GM12878 (cell line): ENCODE measurements at regions not wholly inside any gene's neighbourhood (a gene's known extent, or its start where the extent isn't known, plus 50 kb on each side); places are given as distances from the start of the nearest gene placed in this dataset.

Source experiments
- ATAC-seq: fragments of 200-7000 bp; cut with Tn5 transposase; 3 replicates; pipeline ENCODE4 v1.9.1; 2020; ENCODE audit warnings: mild to moderate bottlenecking, moderate library complexity
- BruUV-seq: library from RNA; stranded (reverse); fragments of 400-500 nt; replicated peaks from 2 replicates; lab custom pipeline; 2021; lab: Mats Ljungman, UMichigan
- CTCF ChIA-PET: fragments of 300-600 bp; sonication (Branson Sonifier 250); formaldehyde crosslinking; extraction: SDS; loops from one replicate; lab custom pipeline; 2021; ENCODE audit warnings: inconsistent platforms; lab: Yijun Ruan, JAX
- POLR2A ChIA-PET: fragments of 350-600 bp; formaldehyde crosslinking; extraction: SDS; loops from one replicate; lab custom pipeline; 2021; ENCODE audit warnings: inconsistent platforms; lab: Charles Lee
- RAD21 ChIA-PET: fragments of 300-600 bp; sonication (Branson Sonifier 250); formaldehyde crosslinking; loops from one replicate; lab custom pipeline; 2023; ENCODE audit warnings: antibody characterized with exemption; ENCODE audit not compliant: unreplicated experiment; lab: Charles Lee
- SMC1A ChIA-PET: fragments of 300-600 bp; sonication (Branson Sonifier 250); formaldehyde crosslinking; loops from one replicate; lab custom pipeline; 2023; ENCODE audit not compliant: unreplicated experiment, uncharacterized antibody; lab: Charles Lee
- DNase-seq: peaks from one replicate; pipeline ENCODE4 v3.0.0-alpha.2; 2011; ENCODE audit warnings: low read depth, low spot score
- FAIRE-seq: peaks from 3 replicates; lab custom pipeline; 2011; peaks lifted over from hg19 to GRCh38; lab: Jason Lieb, UNC
- H2AFZ ChIP-seq: 2 replicates; pipeline ENCODE4 v1.6.0; 2011; ENCODE audit warnings: low read depth, low read length, control low read depth; ENCODE audit not compliant: control insufficient read depth
- H3K27ac ChIP-seq: 2 replicates; pipeline ENCODE4 v1.5.1; 2011; ENCODE audit warnings: control low read depth; ENCODE audit not compliant: control insufficient read depth, insufficient read depth
- H3K27me3 ChIP-seq, 2 experiments: replicated peaks in 1 of 2; 2 replicates each; pipeline versions ENCODE4 v1.6.0 to v1.6.1; 2011; ENCODE audit warnings: low read length in 1 of 2; ENCODE audit not compliant: control insufficient read depth in 2 of 2, insufficient read depth in 2 of 2
- H3K36me3 ChIP-seq, 2 experiments: 2 replicates each; pipeline ENCODE4 v1.5.1; 2011; ENCODE audit warnings: low read length in 1 of 2; ENCODE audit not compliant: control insufficient read depth in 2 of 2, insufficient read depth in 2 of 2
- H3K4me1 ChIP-seq: 2 replicates; pipeline ENCODE4 v1.6.1; 2011; ENCODE audit warnings: mild to moderate bottlenecking, low read length, moderate library complexity, mixed read lengths; ENCODE audit not compliant: control insufficient read depth, insufficient read depth
- H3K4me2 ChIP-seq: 2 replicates; pipeline ENCODE4 v1.6.0; 2011; ENCODE audit warnings: control low read depth; ENCODE audit not compliant: control insufficient read depth, insufficient read depth
- H3K4me3 ChIP-seq: fragments of 200-600 bp; sonication (generic); 2 replicates; pipeline ENCODE4 v1.5.1; 2016
- H3K79me2 ChIP-seq: 2 replicates; pipeline ENCODE4 v1.6.0; 2011; ENCODE audit warnings: low read length; ENCODE audit not compliant: control insufficient read depth, insufficient read depth
- H3K9ac ChIP-seq: 2 replicates; pipeline ENCODE4 v1.8.0; 2011; ENCODE audit warnings: low read length, control low read depth, mixed read lengths; ENCODE audit not compliant: control insufficient read depth, insufficient read depth
- H3K9me3 ChIP-seq: replicated peaks from 3 replicates; pipeline ENCODE4 v1.5.1; 2011; ENCODE audit warnings: mild to moderate bottlenecking, low read length; ENCODE audit not compliant: control insufficient read depth, insufficient read depth
- H4K20me1 ChIP-seq: 2 replicates; pipeline ENCODE4 v1.6.0; 2011; ENCODE audit not compliant: control insufficient read depth, insufficient read depth
- BCL3 ChIP-seq: IDR thresholded peaks from 2 replicates; pipeline ENCODE4 v1.6.1; 2011; ENCODE audit warnings: borderline replicate concordance, low read depth, mild to moderate bottlenecking, moderate library complexity, low read length; ENCODE audit not compliant: insufficient read depth, poor library complexity, severe bottlenecking
- BRCA1 ChIP-seq: IDR thresholded peaks from 2 replicates; pipeline ENCODE4 v1.6.1; 2011; ENCODE audit warnings: low read depth, low read length, improper control_type of control experiment
- CHD1 ChIP-seq: IDR thresholded peaks from 2 replicates; pipeline ENCODE4 v1.6.1; 2012; ENCODE audit warnings: low read depth, low read length, improper control_type of control experiment
- CTCF ChIP-seq, 3 experiments: IDR thresholded peaks in 2 of 3; conservative IDR thresholded peaks in 1 of 3; 2 replicates each; pipeline ENCODE4 v1.5.1; 2011; ENCODE audit warnings: low read depth in 3 of 3, low read length in 3 of 3, mild to moderate bottlenecking in 3 of 3, control low read depth in 2 of 3, moderate library complexity in 2 of 3, inconsistent platforms in 1 of 3, mixed read lengths in 1 of 3; ENCODE audit not compliant: control insufficient read depth in 2 of 3, insufficient read depth in 1 of 3; ENCODE audit errors: extremely low read depth in 1 of 3
- EP300 ChIP-seq, 2 experiments: fragments of 150-350 bp in 1 of 2; IDR thresholded peaks; 2 replicates each; pipeline ENCODE4 v1.6.1; 2011 to 2012; ENCODE audit warnings: low read depth in 2 of 2, low read length in 2 of 2, borderline replicate concordance in 1 of 2, improper control_type of control experiment in 1 of 2, inconsistent platforms in 1 of 2; ENCODE audit not compliant: control insufficient read depth in 1 of 2
- IRF4 ChIP-seq: IDR thresholded peaks from 2 replicates; pipeline ENCODE4 v1.6.1; 2011; ENCODE audit warnings: low read depth, low read length
- KLF5 ChIP-seq: fragments of 450-650 bp; IDR thresholded peaks from 2 replicates; pipeline ENCODE4 v1.6.1; 2014; ENCODE audit warnings: mild to moderate bottlenecking; ENCODE audit not compliant: partially characterized antibody
- MXI1 ChIP-seq: fragments of 150-350 bp; IDR thresholded peaks from 2 replicates; pipeline ENCODE4 v1.6.1; 2011; ENCODE audit warnings: low read depth, mild to moderate bottlenecking, inconsistent platforms, low read length, improper control_type of control experiment
- NR2C2 ChIP-seq: IDR thresholded peaks from 2 replicates; pipeline ENCODE4 v1.6.1; 2011; ENCODE audit warnings: borderline replicate concordance, low read depth; ENCODE audit not compliant: control insufficient read depth, insufficient read length
- RAD21 ChIP-seq: IDR thresholded peaks from 2 replicates; pipeline ENCODE4 v1.6.1; 2011; ENCODE audit warnings: mild to moderate bottlenecking, low read depth, low read length, moderate library complexity; ENCODE audit not compliant: insufficient read depth
- RBBP5 ChIP-seq: fragments of 200-600 bp; sonication (generic); conservative IDR thresholded peaks from 2 replicates; pipeline ENCODE4 v1.6.1; 2016
- SIN3A ChIP-seq: IDR thresholded peaks from 2 replicates; pipeline ENCODE4 v1.6.1; 2012; ENCODE audit warnings: low read depth, low read length, improper control_type of control experiment
- SIX5 ChIP-seq: IDR thresholded peaks from 2 replicates; pipeline ENCODE4 v1.6.1; 2011; ENCODE audit warnings: mild to moderate bottlenecking, low read depth, low read length, moderate library complexity; ENCODE audit not compliant: severe bottlenecking
- STAT3 ChIP-seq: IDR thresholded peaks from 2 replicates; pipeline ENCODE4 v1.6.1; 2011; ENCODE audit warnings: low read depth, low read length, improper control_type of control experiment
- TBL1XR1 ChIP-seq: IDR thresholded peaks from 2 replicates; pipeline ENCODE4 v1.6.1; 2012; ENCODE audit warnings: low read depth, low read length, improper control_type of control experiment
- YBX1 ChIP-seq: fragments of 450-650 bp; IDR thresholded peaks from 2 replicates; pipeline ENCODE4 v1.6.1; 2016; ENCODE audit warnings: antibody characterized with exemption
- ZNF217 ChIP-seq: fragments of 450-650 bp; IDR thresholded peaks from 2 replicates; pipeline ENCODE4 v1.6.1; 2017; ENCODE audit warnings: antibody characterized with exemption, mild to moderate bottlenecking
- ZNF622 ChIP-seq: fragments of 450-650 bp; IDR thresholded peaks from 2 replicates; pipeline ENCODE4 v1.6.1; 2017; ENCODE audit warnings: mild to moderate bottlenecking, inconsistent platforms
- ZNF687 ChIP-seq: fragments of 450-650 bp; IDR thresholded peaks from 2 replicates; pipeline ENCODE4 v1.6.1; 2017; ENCODE audit warnings: mild to moderate bottlenecking, moderate library complexity
- in situ Hi-C: fragments of 300-500 bp; cut with MboI; formaldehyde crosslinking; loops from 9 replicates; pipeline ENCODE4 v1.14.3; 2018; ENCODE audit warnings: mixed read lengths
- intact Hi-C: fragments of 100-400 bp; cut with micrococcal nuclease; formaldehyde crosslinking; loops from one replicate; pipeline ENCODE4 v1.14.2; 2022; ENCODE audit not compliant: unreplicated experiment

- POLR2A ChIA-PET = no interaction called here
- no peak for TF ChIP-seq SIN3A
- TF ChIP-seq BCL3 = no peak
- no peak for TF ChIP-seq MXI1
- no peak for TF ChIP-seq CTCF (IDR thresholded peaks at IDR 0.05 in 2 of 3, conservative IDR thresholded peaks at IDR 0.05 in 1 of 3; ENCODE audit: control insufficient read depth in 2 of 3, extremely low read depth in 1 of 3, insufficient read depth in 1 of 3, low read depth in 3 of 3, low read length in 3 of 3)
- no peak for TF ChIP-seq RBBP5
- TF ChIP-seq SIX5 = no peak
- no peak for TF ChIP-seq ZNF687
- TF ChIP-seq RAD21 = no peak
- no peak for TF ChIP-seq KLF5
- no peak for TF ChIP-seq YBX1
- TF ChIP-seq ZNF217 = no peak
- TF ChIP-seq EP300 (IDR thresholded peaks at IDR 0.05; ENCODE audit: borderline replicate concordance in 1 of 2, control insufficient read depth in 1 of 2, low read depth in 2 of 2, low read length in 2 of 2) = no peak; a peak in 1 of 4 replicates
- no peak for TF ChIP-seq TBL1XR1
- TF ChIP-seq IRF4 = peak; percentile 78
- TF ChIP-seq BRCA1 = no peak
- TF ChIP-seq ZNF622 = no peak
- TF ChIP-seq STAT3 = no peak
- no peak for TF ChIP-seq NR2C2
- TF ChIP-seq CHD1 = no peak
Observed at GRCh38 chr4:75172551-75172950, 239.6 kb downstream of the PARM1 start.

More at GRCh38 chr4:75172551-75172950, 239.6 kb downstream of the PARM1 start:
- Histone ChIP-seq H3K36me3 (no peaks in the 10 kb centered on the region), H3K27ac (no peak overlapping the region), H2AFZ (no peak overlapping the region), H3K27me3 (no peaks in the 10 kb centered on the region), H3K9me3 (no peaks in the 10 kb centered on the region), H3K4me1 (no peaks in the 10 kb centered on the region), H3K4me3 (no peak overlapping the region), H3K9ac (no peak overlapping the region), H4K20me1 (no peaks in the 10 kb centered on the region), H3K4me2 (no peak overlapping the region), H3K79me2 (no peaks in the 10 kb centered on the region)
- FAIRE-seq = peak; percentile 52
- ATAC-seq = peak; percentile 94
- CTCF ChIA-PET = interaction anchor here (0.9 to 1.5 kb wide), 3 partner anchors 35 to 253 kb away, joined by 3 read pairs; no protein-coding TSS in a partner anchor
- SMC1A ChIA-PET = interaction anchor here (0.7 to 1.6 kb wide), 6 partner anchors 9 to 201 kb away, joined by 3 to 4 read pairs (median 3); no protein-coding TSS in a partner anchor
- in situ Hi-C loops = no loop called here
- peak; percentile 38 for DNase-seq
- no TSS peak for BruUV-seq
- intact Hi-C loops = loop anchor here (5.0 kb wide), 1 partner anchor 240 kb away; the partner anchor contains the start of gene PARM1
- RAD21 ChIA-PET = interaction anchor here (1.1 kb wide), 1 partner anchor 70 kb away, joined by 3 read pairs; no protein-coding TSS in a partner anchor
